ENCODE measurements at regions not wholly inside any gene's neighbourhood (a gene's known extent, or its start where the extent isn't known, plus 50 kb on each side); places are given as distances from the start of the nearest gene placed in this dataset.
"Not testable (repeated sequence)": the region's sequence is repeated elsewhere in the genome, so short reads cannot be mapped to it uniquely, and the experiment has no call there.

DNA sequence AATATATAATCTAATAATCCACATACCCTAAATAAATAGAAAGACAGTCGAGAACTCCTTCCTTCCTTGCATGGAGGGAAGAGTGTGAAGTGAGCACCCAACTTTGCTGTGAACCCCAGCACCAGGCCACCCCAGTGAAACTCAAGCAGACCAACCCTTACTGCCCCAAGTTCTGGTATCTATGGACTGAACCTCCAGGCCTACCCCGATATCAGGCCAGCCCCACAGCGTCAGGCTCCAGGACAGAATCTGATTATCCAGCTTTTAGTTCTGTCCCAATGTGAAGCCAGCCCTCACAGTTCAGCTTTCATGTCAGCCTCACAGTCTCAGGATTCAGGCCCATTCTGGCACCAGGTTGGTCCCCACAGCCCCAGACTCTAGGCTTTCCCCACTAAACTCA lies 1617.2 kb upstream of the AGA start:
- no peak overlapping the region for H3K4me3 ChIP-seq (replicated peaks; ENCODE audit: insufficient read depth, low read length)
- TF ChIP-seq SPI1 (IDR thresholded peaks at IDR 0.05; ENCODE audit: borderline replicate concordance, low read depth) (no peak), GABPA (IDR thresholded peaks at IDR 0.05; ENCODE audit: low read depth) (no peak), POLR2AphosphoS5 (IDR thresholded peaks at IDR 0.05; ENCODE audit: low read depth) (no peak)
- TF ChIP-seq, protein P1, sequence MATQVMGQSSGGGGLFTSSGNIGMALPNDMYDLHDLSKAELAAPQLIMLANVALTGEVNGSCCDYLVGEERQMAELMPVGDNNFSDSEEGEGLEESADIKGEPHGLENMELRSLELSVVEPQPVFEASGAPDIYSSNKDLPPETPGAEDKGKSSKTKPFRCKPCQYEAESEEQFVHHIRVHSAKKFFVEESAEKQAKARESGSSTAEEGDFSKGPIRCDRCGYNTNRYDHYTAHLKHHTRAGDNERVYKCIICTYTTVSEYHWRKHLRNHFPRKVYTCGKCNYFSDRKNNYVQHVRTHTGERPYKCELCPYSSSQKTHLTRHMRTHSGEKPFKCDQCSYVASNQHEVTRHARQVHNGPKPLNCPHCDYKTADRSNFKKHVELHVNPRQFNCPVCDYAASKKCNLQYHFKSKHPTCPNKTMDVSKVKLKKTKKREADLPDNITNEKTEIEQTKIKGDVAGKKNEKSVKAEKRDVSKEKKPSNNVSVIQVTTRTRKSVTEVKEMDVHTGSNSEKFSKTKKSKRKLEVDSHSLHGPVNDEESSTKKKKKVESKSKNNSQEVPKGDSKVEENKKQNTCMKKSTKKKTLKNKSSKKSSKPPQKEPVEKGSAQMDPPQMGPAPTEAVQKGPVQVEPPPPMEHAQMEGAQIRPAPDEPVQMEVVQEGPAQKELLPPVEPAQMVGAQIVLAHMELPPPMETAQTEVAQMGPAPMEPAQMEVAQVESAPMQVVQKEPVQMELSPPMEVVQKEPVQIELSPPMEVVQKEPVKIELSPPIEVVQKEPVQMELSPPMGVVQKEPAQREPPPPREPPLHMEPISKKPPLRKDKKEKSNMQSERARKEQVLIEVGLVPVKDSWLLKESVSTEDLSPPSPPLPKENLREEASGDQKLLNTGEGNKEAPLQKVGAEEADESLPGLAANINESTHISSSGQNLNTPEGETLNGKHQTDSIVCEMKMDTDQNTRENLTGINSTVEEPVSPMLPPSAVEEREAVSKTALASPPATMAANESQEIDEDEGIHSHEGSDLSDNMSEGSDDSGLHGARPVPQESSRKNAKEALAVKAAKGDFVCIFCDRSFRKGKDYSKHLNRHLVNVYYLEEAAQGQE (IDR thresholded peaks at IDR 0.05; ENCODE audit: insufficient replicate concordance, low read depth): no peak
- TF ChIP-seq, protein P2, sequence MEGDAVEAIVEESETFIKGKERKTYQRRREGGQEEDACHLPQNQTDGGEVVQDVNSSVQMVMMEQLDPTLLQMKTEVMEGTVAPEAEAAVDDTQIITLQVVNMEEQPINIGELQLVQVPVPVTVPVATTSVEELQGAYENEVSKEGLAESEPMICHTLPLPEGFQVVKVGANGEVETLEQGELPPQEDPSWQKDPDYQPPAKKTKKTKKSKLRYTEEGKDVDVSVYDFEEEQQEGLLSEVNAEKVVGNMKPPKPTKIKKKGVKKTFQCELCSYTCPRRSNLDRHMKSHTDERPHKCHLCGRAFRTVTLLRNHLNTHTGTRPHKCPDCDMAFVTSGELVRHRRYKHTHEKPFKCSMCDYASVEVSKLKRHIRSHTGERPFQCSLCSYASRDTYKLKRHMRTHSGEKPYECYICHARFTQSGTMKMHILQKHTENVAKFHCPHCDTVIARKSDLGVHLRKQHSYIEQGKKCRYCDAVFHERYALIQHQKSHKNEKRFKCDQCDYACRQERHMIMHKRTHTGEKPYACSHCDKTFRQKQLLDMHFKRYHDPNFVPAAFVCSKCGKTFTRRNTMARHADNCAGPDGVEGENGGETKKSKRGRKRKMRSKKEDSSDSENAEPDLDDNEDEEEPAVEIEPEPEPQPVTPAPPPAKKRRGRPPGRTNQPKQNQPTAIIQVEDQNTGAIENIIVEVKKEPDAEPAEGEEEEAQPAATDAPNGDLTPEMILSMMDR (IDR thresholded peaks at IDR 0.05; ENCODE audit: insufficient read depth, low read length): no peak
- no peak overlapping the region for H3K27ac ChIP-seq (replicated peaks)
- H3K27me3 ChIP-seq (ENCODE audit: insufficient read depth, poor library complexity, severe bottlenecking): no peaks in the 10 kb centered on the region
- no peak for DNase-seq (ENCODE audit: low read depth in 1 of 2, low spot score in 1 of 2)

DNA sequence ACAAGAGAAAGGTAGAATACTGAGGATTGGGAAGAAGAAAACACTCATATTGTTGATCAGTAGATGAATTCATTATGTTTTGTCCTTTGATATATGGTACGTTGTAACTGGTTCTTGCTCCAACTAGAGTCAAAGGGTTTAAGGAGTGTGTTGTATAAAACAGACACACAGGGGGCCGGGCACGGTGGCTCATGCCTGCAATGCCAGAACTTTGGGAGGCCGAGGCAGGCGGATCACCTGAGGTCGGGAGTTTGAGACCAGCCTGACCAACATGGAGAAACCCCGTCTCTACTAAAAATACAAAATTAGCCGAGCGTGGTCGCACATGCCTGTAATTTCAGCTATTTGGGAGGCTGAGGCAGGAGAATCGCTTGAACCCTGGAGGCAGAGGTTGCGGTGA lies 1624.0 kb upstream of the AGA start:
- H3K27me3 ChIP-seq (ENCODE audit: insufficient read depth, poor library complexity, severe bottlenecking); H3K4me3 ChIP-seq (replicated peaks; ENCODE audit: insufficient read depth, low read length); H3K27ac ChIP-seq (replicated peaks); DNase-seq (ENCODE audit: low read depth in 1 of 2, low spot score in 1 of 2): not testable (repeated sequence)

DNA sequence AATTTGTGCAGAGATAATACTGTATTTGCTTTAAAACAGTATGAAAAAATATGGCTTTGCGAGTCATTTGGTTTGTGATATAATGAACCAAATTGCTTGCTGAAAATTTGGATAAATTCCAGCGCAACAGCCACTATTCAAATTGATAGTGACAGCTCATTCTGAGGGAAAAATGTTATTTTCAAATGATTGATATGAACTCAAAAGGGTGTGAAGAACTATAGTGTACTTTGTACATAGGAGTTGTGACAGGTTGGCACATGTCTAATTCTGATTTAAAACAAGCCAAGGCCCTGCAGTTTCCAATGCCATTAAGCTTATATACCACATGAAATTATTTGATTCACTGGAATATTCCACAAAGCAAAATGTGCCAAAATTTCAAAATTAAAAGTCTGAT lies 1628.9 kb upstream of the AGA start:
- no peak for DNase-seq (ENCODE audit: low read depth in 1 of 2, low spot score in 1 of 2)
- Histone ChIP-seq H3K27me3 (ENCODE audit: insufficient read depth, poor library complexity, severe bottlenecking) (no peaks in the 10 kb centered on the region), H3K4me3 (replicated peaks; ENCODE audit: insufficient read depth, low read length) (no peak overlapping the region), H3K27ac (replicated peaks) (no peak overlapping the region)
- TF ChIP-seq POLR2AphosphoS5 (IDR thresholded peaks at IDR 0.05; ENCODE audit: low read depth): no peak
- TF ChIP-seq, protein P2 (IDR thresholded peaks at IDR 0.05; ENCODE audit: insufficient read depth, low read length): no peak
- TF ChIP-seq, protein P1 (IDR thresholded peaks at IDR 0.05; ENCODE audit: insufficient replicate concordance, low read depth): no peak
- no peak for TF ChIP-seq SPI1 (IDR thresholded peaks at IDR 0.05; ENCODE audit: borderline replicate concordance, low read depth)
- no peak for TF ChIP-seq GABPA (IDR thresholded peaks at IDR 0.05; ENCODE audit: low read depth)

DNA sequence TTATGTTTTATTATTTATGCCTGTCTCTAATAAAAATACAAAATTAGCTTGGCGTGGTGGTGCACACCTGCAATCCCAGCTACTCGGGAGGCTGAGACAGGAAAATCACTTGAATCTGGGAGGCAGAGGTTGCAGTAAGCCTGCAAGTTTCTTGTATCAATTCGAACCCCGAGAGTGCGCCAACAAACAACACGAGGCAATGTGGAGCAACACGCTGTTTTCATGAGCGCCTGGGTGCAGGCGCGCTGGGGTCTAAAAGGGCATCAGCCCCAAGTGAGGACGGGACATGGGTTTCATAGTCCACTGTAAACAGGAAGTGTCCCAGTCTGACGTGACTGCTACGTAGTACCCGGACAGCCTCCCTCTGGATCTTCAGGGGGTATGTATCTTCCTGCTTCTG lies 1634.6 kb upstream of the AGA start:
- no peak for DNase-seq (ENCODE audit: low read depth in 1 of 2, low spot score in 1 of 2)
- TF ChIP-seq, protein P1 (IDR thresholded peaks at IDR 0.05; ENCODE audit: insufficient replicate concordance, low read depth): no peak
- no peak for TF ChIP-seq GABPA (IDR thresholded peaks at IDR 0.05; ENCODE audit: low read depth)
- TF ChIP-seq, protein P2 (IDR thresholded peaks at IDR 0.05; ENCODE audit: insufficient read depth, low read length): no peak
- TF ChIP-seq POLR2AphosphoS5 (IDR thresholded peaks at IDR 0.05; ENCODE audit: low read depth): no peak
- no peak for TF ChIP-seq SPI1 (IDR thresholded peaks at IDR 0.05; ENCODE audit: borderline replicate concordance, low read depth)
- Histone ChIP-seq H3K27me3 (ENCODE audit: insufficient read depth, poor library complexity, severe bottlenecking) (no peaks in the 10 kb centered on the region), H3K4me3 (replicated peaks; ENCODE audit: insufficient read depth, low read length) (no peak overlapping the region), H3K27ac (replicated peaks) (no peak overlapping the region)

Measured in HL-60 (cell line).